SK-N-SH (cell line): ENCODE measurements at regions not wholly inside any gene's neighbourhood (a gene's known extent, or its start where the extent isn't known, plus 50 kb on each side); places are given as distances from the start of the nearest gene placed in this dataset.

ENCODE experiments used
- FOSL2 ChIP-seq: IDR thresholded peaks from 2 replicates; pipeline ENCODE4 v1.4.0; 2012; ENCODE audit warnings: low read depth, mild to moderate bottlenecking, moderate library complexity, borderline replicate concordance
- FOXM1 ChIP-seq: IDR thresholded peaks from 2 replicates; pipeline ENCODE4 v1.4.0; 2012; ENCODE audit warnings: low read depth, mild to moderate bottlenecking
- JUND ChIP-seq: IDR thresholded peaks from 2 replicates; pipeline ENCODE4 v1.4.0; 2012
- MEF2A ChIP-seq: IDR thresholded peaks from 2 replicates; pipeline ENCODE4 v1.4.0; 2012; ENCODE audit warnings: low read depth, borderline replicate concordance
- RCOR1 ChIP-seq: fragments of 150-350 bp; IDR thresholded peaks from 2 replicates; pipeline ENCODE4 v1.6.1; 2017; ENCODE audit warnings: antibody characterized with exemption, low read length
- TF ChIP-seq, protein P1 (sequence below): fragments of 200-600 bp; sonication (generic); IDR thresholded peaks from 2 replicates; pipeline ENCODE4 v1.6.1; 2017; ENCODE audit warnings: antibody characterized with exemption, mild to moderate bottlenecking, moderate library complexity
- TF ChIP-seq, protein P2 (sequence below): IDR thresholded peaks from 2 replicates; pipeline ENCODE4; 2012
- TF ChIP-seq, protein P3 (sequence below): IDR thresholded peaks from 2 replicates; pipeline ENCODE4 v1.4.0; 2012; ENCODE audit warnings: low read depth, borderline replicate concordance
- TF ChIP-seq, protein P4 (sequence below): fragments of 150-350 bp; IDR thresholded peaks from 2 replicates; pipeline ENCODE4 v1.6.1; 2017; ENCODE audit warnings: antibody characterized with exemption, low read length, low read depth, borderline replicate concordance

DNA sequence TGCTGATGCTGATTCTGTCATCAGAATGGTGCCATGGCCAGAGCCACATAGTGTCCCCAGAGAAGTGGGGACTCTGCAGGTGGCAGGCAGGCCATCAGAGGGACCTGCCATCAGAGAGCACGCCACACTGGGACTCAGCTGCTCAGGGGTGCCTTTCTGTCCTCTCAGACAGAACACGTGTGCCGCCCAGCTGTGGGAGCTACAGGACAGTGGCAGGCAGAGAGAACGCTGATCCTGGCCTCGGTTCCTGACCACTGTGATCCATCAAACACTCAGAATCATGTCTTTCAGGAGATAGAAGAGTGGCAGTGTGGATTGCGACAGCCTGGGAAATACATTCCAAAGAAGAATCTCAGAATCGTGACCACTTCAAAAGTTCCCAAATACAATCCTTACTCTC is 497.2 kb upstream of the SALL3 start:
- TF ChIP-seq, protein P1, sequence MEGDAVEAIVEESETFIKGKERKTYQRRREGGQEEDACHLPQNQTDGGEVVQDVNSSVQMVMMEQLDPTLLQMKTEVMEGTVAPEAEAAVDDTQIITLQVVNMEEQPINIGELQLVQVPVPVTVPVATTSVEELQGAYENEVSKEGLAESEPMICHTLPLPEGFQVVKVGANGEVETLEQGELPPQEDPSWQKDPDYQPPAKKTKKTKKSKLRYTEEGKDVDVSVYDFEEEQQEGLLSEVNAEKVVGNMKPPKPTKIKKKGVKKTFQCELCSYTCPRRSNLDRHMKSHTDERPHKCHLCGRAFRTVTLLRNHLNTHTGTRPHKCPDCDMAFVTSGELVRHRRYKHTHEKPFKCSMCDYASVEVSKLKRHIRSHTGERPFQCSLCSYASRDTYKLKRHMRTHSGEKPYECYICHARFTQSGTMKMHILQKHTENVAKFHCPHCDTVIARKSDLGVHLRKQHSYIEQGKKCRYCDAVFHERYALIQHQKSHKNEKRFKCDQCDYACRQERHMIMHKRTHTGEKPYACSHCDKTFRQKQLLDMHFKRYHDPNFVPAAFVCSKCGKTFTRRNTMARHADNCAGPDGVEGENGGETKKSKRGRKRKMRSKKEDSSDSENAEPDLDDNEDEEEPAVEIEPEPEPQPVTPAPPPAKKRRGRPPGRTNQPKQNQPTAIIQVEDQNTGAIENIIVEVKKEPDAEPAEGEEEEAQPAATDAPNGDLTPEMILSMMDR: no peak
- TF ChIP-seq FOXM1 (no peak), FOSL2 (no peak), JUND (no peak), MEF2A (no peak), RCOR1 (no peak)
- TF ChIP-seq, protein P2, sequence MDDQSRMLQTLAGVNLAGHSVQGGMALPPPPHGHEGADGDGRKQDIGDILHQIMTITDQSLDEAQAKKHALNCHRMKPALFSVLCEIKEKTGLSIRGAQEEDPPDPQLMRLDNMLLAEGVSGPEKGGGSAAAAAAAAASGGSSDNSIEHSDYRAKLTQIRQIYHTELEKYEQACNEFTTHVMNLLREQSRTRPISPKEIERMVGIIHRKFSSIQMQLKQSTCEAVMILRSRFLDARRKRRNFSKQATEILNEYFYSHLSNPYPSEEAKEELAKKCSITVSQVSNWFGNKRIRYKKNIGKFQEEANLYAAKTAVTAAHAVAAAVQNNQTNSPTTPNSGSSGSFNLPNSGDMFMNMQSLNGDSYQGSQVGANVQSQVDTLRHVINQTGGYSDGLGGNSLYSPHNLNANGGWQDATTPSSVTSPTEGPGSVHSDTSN: no peak
- TF ChIP-seq, protein P3, sequence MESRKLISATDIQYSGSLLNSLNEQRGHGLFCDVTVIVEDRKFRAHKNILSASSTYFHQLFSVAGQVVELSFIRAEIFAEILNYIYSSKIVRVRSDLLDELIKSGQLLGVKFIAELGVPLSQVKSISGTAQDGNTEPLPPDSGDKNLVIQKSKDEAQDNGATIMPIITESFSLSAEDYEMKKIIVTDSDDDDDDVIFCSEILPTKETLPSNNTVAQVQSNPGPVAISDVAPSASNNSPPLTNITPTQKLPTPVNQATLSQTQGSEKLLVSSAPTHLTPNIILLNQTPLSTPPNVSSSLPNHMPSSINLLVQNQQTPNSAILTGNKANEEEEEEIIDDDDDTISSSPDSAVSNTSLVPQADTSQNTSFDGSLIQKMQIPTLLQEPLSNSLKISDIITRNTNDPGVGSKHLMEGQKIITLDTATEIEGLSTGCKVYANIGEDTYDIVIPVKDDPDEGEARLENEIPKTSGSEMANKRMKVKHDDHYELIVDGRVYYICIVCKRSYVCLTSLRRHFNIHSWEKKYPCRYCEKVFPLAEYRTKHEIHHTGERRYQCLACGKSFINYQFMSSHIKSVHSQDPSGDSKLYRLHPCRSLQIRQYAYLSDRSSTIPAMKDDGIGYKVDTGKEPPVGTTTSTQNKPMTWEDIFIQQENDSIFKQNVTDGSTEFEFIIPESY: no peak
- TF ChIP-seq, protein P4, sequence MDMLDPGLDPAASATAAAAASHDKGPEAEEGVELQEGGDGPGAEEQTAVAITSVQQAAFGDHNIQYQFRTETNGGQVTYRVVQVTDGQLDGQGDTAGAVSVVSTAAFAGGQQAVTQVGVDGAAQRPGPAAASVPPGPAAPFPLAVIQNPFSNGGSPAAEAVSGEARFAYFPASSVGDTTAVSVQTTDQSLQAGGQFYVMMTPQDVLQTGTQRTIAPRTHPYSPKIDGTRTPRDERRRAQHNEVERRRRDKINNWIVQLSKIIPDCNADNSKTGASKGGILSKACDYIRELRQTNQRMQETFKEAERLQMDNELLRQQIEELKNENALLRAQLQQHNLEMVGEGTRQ: no peak
